ENCODE measurements at regions not wholly inside any gene's neighbourhood (a gene's known extent, or its start where the extent isn't known, plus 50 kb on each side); places are given as distances from the start of the nearest gene placed in this dataset.

DNA sequence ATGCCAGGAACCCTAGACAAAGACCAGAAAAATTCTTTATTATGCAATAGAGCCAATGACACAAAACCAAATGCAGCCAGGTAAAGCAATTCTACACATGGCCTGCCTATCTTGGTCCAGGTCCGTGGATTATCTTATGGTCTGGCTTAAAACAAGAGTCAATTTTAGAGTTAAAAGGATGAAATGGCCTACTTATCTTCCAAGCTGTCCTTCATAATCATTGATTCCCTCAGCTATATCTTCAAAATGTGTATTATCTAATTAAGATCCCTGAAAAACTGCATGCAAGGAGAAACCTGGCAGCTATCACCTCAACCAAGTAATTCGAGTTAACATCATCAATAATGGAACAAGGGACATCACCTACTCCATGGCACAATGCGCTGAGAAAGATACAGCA lies 479.4 kb upstream of the NRP1 start:
- DNase-seq (ENCODE audit: low read depth) = no peak

DNA sequence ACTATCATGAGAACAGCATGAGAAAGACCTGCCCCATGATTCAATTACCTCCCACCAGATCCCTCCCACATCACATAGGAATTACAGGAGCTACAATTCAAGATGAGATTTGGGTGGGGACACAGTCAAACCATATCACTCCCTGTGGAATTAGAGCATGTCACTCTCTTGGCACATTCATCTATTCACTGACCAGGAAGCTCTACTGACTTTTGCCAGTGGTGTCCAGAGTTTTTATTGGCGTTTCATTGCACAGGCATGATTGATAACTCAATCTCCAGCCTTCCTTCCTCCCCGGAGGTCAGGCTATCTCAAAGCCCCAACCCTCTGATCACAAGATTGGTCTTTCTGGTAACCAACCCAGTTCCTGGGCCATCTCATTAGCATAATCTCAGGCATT lies 478.9 kb upstream of the NRP1 start:
- no peak for DNase-seq (ENCODE audit: low read depth)

- DNase-seq (ENCODE audit: low read depth) = no peak
Measured at GRCh38 chr10:33812586-33812985, 478.1 kb upstream of the NRP1 start.

DNA sequence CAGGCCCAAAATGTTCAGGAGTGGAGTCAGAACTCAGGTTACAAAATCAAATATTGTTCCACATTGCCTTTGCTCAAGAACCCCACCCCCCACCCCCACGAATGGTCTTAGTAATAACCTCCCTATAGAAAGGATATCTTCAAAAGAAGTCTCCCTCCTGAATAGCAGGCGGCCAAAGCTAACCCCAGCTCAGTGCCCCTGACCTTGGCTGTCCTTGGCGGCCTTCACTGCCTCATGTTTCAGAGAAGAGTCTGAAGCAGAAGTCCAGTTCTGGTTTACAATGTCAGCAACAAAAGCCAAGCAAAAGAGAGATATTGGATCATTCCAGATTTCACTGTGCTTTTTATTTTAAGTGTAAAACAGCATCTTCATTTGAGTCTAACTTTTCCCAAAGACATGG lies 476.5 kb upstream of the NRP1 start:
- no peak for DNase-seq (ENCODE audit: low read depth)

DNA sequence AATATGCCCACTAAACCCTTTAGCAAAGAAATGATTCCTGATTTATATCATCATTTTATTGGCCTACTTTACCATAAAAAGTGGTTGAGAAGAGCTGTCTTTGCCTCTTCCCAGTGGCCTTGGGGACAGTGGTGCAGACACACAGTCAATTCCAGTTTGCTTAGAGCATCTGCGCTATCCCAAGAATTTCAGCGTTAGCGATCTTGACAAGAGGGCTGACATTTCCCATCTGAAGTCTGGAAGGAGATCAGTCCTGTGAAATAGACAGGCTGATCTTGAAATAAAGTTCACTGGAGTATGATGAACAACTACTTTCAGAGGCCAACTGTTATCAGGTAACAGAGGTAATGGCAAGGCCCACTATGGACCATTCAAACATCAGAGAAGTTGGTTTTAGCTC lies 475.3 kb upstream of the NRP1 start:
- DNase-seq (ENCODE audit: low read depth) = no peak

DNA sequence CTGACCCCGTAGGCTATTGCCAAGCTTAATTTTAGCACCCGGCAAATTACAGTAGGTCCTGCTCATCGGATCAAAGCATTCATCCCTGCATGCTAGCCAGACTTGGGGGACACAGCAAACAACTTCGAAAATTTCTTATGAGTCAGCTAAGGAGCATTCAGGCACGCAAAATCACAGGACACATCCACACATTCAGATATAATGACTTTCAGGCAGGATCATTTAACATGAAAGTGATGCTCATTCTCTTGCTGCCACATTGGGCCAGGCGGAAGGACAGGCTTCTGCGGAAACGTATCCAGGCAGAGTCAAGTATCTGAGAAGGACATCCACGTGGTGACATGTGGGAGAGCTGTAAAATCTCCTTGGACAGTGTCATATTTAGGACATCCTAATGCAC lies 474.0 kb upstream of the NRP1 start:
- no peak for DNase-seq (ENCODE audit: low read depth)

- DNase-seq (ENCODE audit: low read depth) = no peak
Measured at GRCh38 chr10:33807531-33808359, 473.3 kb upstream of the NRP1 start.

- DNase-seq (ENCODE audit: low read depth) = no peak
Measured at GRCh38 chr10:33805831-33806230, 471.4 kb upstream of the NRP1 start.

- no peak for DNase-seq (ENCODE audit: low read depth)
Measured at GRCh38 chr10:33804584-33804983, 470.1 kb upstream of the NRP1 start.

DNA sequence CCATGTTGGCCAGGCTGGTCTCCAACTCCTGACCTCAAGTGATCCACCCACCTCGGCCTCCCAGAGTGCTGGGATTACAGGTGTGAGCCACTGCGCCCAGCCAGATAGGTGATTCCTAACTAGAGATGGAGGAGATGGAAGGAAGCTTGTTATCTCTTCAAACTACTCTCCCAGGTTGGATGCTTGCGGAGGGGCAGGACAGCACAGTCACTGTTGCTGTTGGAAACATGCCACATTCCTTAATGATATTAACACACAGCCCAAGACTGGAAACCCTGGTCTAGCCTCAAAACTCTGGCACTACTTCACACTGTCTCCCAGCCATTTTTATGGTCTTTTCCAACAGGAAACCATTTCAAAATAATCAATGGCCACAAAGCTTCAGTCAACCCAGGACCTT lies 468.8 kb upstream of the NRP1 start:
- DNase-seq (ENCODE audit: low read depth) = no peak

GRCh38 chr10:33802566-33802965 lies 468.1 kb upstream of the NRP1 start:
- no peak for DNase-seq (ENCODE audit: low read depth)

GRCh38 chr10:33801705-33802104 lies 467.2 kb upstream of the NRP1 start:
- DNase-seq (ENCODE audit: low read depth) = no peak

DNA sequence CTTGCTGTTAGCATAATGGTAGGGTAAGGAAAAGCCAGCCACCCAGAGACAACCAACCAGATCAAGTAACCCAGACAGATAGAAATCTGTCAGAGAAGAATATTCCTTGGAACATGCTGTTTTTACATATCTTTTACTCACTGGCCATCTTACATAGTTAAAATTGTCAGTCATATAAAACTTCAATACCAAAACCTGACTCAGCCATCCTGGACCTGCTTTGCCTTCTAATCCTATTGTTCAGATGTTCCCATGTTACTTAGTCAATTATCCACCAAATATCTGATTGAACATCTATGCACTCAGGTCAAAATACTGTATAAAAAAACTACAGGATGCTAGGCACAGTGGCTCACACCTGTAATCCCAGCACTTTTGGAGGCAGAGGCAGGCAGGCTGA lies 466.5 kb upstream of the NRP1 start:
- no peak for DNase-seq (ENCODE audit: low read depth)

- DNase-seq (ENCODE audit: low read depth) = no peak
Measured at GRCh38 chr10:33800545-33800944, 466.1 kb upstream of the NRP1 start.

GRCh38 chr10:33799944-33800323 lies 465.5 kb upstream of the NRP1 start:
- DNase-seq (ENCODE audit: low read depth) = no peak

DNA sequence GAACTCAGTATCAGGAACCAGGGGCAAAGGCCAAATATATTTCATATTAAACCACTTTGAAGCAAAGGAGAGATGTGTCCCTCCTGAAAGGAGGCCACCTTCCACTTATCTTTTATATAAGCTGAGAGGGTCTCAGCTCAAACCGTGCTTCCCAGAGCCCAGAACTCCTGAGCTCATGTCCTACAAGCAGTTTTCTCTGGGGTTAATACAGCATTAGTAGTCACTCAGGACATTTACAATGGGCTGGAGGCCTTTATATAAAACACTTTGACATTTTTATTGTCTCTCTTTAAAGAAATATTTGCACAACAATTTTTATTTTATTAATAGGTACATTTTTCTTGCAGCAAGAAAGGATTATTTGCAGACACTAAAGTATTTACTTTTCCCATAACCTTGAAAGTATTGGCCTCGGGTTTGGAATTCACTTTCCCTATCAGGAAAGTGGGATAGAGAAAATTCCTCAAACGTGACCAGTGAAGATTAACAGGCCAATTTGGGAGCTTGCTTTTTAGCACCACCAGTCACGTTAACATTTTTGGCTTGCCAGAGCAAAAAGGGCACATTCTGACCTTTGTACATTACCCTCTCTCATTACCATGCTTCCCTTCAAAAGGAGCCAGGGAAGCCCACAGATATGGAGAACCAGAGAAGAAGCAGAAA lies 464.9 kb upstream of the NRP1 start:
- DNase-seq (ENCODE audit: low read depth) = no peak

GRCh38 chr10:33798754-33799153 lies 464.3 kb upstream of the NRP1 start:
- DNase-seq (ENCODE audit: low read depth) = no peak

DNA sequence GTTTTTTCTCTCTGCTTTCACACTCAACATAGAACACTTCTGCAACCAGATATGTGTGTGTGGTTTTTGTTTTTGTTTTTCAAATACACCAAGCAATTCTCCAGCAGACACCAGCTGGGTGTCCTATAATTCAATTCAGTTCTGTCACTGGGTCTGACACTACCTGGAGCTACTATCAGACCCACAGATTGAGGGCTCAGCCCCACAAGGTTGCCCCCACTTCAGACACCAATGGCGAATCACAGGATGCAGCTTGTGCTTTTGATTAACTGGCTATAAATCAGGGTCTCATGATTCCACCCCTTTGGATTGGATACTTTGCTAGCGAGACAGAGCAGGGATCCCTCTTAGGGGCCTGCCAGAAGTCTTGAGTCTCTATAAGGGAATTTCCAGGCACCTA lies 462.2 kb upstream of the NRP1 start:
- DNase-seq (ENCODE audit: low read depth) = no peak

DNA sequence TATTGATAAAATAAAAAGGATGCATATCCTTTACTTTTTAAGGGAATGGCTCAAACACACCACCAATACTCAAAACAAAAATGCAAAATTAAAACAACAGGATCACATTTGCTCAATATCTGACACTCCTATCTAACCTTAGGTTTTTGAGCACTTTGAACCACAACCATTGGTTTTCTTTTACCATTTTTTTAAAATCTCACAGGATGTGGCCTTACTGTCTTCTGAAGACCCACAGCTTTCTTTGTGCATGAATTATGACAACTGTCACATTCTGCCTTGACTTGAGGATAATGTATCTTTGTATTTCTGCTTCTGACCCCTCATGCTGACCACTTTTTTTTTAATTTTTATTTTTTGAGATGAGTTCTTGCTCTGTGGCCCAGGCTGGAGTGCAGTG lies 461.1 kb upstream of the NRP1 start:
- no peak for DNase-seq (ENCODE audit: low read depth)

- no peak for DNase-seq (ENCODE audit: low read depth)
Measured at GRCh38 chr10:33794460-33794859, 460.0 kb upstream of the NRP1 start.

DNA sequence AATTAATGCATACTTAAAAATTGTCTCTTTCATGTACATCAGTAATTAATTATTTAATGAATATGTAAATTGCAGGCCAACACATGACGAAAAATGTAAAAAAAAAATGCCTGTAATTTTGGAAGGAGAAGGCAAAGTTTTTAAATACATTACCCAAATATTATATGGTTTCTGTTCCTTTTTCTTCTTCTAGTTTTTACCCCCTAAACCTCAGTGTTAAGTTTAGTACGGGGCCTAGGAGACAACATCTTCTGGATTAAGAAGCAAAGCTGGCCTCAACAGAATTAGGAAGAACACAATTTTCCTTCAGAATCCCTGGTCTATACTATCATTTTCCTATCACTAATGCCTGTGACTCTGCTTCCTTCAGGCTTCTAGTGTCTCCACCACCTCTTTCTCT lies 459.3 kb upstream of the NRP1 start:
- no peak for DNase-seq (ENCODE audit: low read depth)

GRCh38 chr10:33791272-33791660 lies 456.8 kb upstream of the NRP1 start:
- no peak for DNase-seq (ENCODE audit: low read depth)

GRCh38 chr10:33790521-33791271 lies 456.2 kb upstream of the NRP1 start:
- DNase-seq (ENCODE audit: low read depth) = no peak

Data from forelimb muscle (tissue), 1 donor.